ENCODE measurements at regions not wholly inside any gene's neighbourhood (a gene's known extent, or its start where the extent isn't known, plus 50 kb on each side); places are given as distances from the start of the nearest gene placed in this dataset.
A peak's percentile ranks its signal among the peaks of the same experiment; 100 is the strongest.

- peak; percentile 34 for DNase-seq
Observed at GRCh38 chr5:71972777-71973473, 134.3 kb upstream of the MAP1B start.

GRCh38 chr5:71973563-71973962, 133.7 kb upstream of the MAP1B start:
- intact Hi-C loops (cut with micrococcal nuclease): no loop called here
- DNase-seq: no peak

More at GRCh38 chr5:71972777-71973473, 134.3 kb upstream of the MAP1B start:
- intact Hi-C loops (cut with micrococcal nuclease): no loop called here
- ATAC-seq: peak; percentile 86

GRCh38 chr5:71974165-71974564, 133.1 kb upstream of the MAP1B start:
- intact Hi-C loops (cut with micrococcal nuclease): no loop called here
- ATAC-seq: peak; percentile 77
- no peak for DNase-seq

More at GRCh38 chr5:71973563-71973962, 133.7 kb upstream of the MAP1B start:
- no peak for ATAC-seq

GRCh38 chr5:71974622-71975021, 132.7 kb upstream of the MAP1B start:
- peak; percentile 15 for ATAC-seq
- DNase-seq: no peak
- intact Hi-C loops (cut with micrococcal nuclease): no loop called here

GRCh38 chr5:71976449-71976848, 130.8 kb upstream of the MAP1B start:
- no peak for ATAC-seq
- DNase-seq: no peak
- intact Hi-C loops (cut with micrococcal nuclease): no loop called here

GRCh38 chr5:71977311-71977710, 130.0 kb upstream of the MAP1B start:
- DNase-seq (no peak), ATAC-seq (no peak)
- intact Hi-C loops (cut with micrococcal nuclease): no loop called here

- ATAC-seq (no peak), DNase-seq (no peak)
- intact Hi-C loops (cut with micrococcal nuclease): no loop called here
Observed at GRCh38 chr5:71978216-71978615, 129.1 kb upstream of the MAP1B start.

GRCh38 chr5:71982717-71983395, 124.4 kb upstream of the MAP1B start:
- ATAC-seq: no peak
- no peak for DNase-seq

GRCh38 chr5:71986101-71986500, 121.2 kb upstream of the MAP1B start:
- ATAC-seq (no peak), DNase-seq (no peak)
- intact Hi-C loops (cut with micrococcal nuclease): no loop called here

More at GRCh38 chr5:71982717-71983395, 124.4 kb upstream of the MAP1B start:
- intact Hi-C loops (cut with micrococcal nuclease): no loop called here

- no peak for ATAC-seq
- DNase-seq: no peak
Observed at GRCh38 chr5:71988808-71989207, 118.5 kb upstream of the MAP1B start.

GRCh38 chr5:71993600-71993999, 113.7 kb upstream of the MAP1B start:
- intact Hi-C loops (cut with micrococcal nuclease): no loop called here
- ATAC-seq (no peak), DNase-seq (no peak)

More at GRCh38 chr5:71988808-71989207, 118.5 kb upstream of the MAP1B start:
- intact Hi-C loops (cut with micrococcal nuclease): no loop called here

GRCh38 chr5:71996789-71997188, 110.5 kb upstream of the MAP1B start:
- intact Hi-C loops (cut with micrococcal nuclease): no loop called here
- no peak for ATAC-seq
- no peak for DNase-seq

- intact Hi-C loops (cut with micrococcal nuclease): no loop called here
- no peak for ATAC-seq
Observed at GRCh38 chr5:71998746-71999145, 108.5 kb upstream of the MAP1B start.

GRCh38 chr5:72000707-72001106, 106.6 kb upstream of the MAP1B start:
- no peak for ATAC-seq
- intact Hi-C loops (cut with micrococcal nuclease): no loop called here
- no peak for DNase-seq

More at GRCh38 chr5:71998746-71999145, 108.5 kb upstream of the MAP1B start:
- no peak for DNase-seq

GRCh38 chr5:72005671-72006070, 101.6 kb upstream of the MAP1B start:
- DNase-seq (no peak), ATAC-seq (no peak)
- intact Hi-C loops (cut with micrococcal nuclease): no loop called here

GRCh38 chr5:72006361-72006760, 100.9 kb upstream of the MAP1B start:
- DNase-seq (no peak), ATAC-seq (no peak)
- intact Hi-C loops (cut with micrococcal nuclease): no loop called here

- DNase-seq: no peak
- intact Hi-C loops (cut with micrococcal nuclease): no loop called here
- no peak for ATAC-seq
Observed at GRCh38 chr5:72007336-72008111, 99.8 kb upstream of the MAP1B start.

- no peak for ATAC-seq
- no peak for DNase-seq
- intact Hi-C loops (cut with micrococcal nuclease): no loop called here
Observed at GRCh38 chr5:72009280-72009679, 98.0 kb upstream of the MAP1B start.

- intact Hi-C loops (cut with micrococcal nuclease): no loop called here
- no peak for DNase-seq
- no peak for ATAC-seq
Observed at GRCh38 chr5:72010430-72010829, 96.8 kb upstream of the MAP1B start.

- intact Hi-C loops (cut with micrococcal nuclease): no loop called here
- no peak for ATAC-seq
- no peak for DNase-seq
Observed at GRCh38 chr5:72012906-72013305, 94.4 kb upstream of the MAP1B start.
